ENCODE measurements at regions not wholly inside any gene's neighbourhood (a gene's known extent, or its start where the extent isn't known, plus 50 kb on each side); places are given as distances from the start of the nearest gene placed in this dataset.

GRCh38 chr4:79017481-79017880, 78.2 kb upstream of the PAQR3 start:
- H4K20me1 ChIP-seq (ENCODE audit: insufficient read depth), result no peaks in the 10 kb centered on the region
- H3K4me2 ChIP-seq (ENCODE audit: low read length), result no peak overlapping the region
- H3K4me3 ChIP-seq (ENCODE audit: low read length), result no peak overlapping the region
- H3F3A ChIP-seq (ENCODE audit: insufficient read depth, low read length, poor library complexity, severe bottlenecking), result no peaks in the 10 kb centered on the region
- no peaks in the 10 kb centered on the region for H3K79me2 ChIP-seq (replicated peaks; ENCODE audit: insufficient read depth, low read length)
- no peak overlapping the region for H3K9ac ChIP-seq (ENCODE audit: low read length)
- H3K27ac ChIP-seq (ENCODE audit: low read length), result no peak overlapping the region
- no peak for TF ChIP-seq RAD21 (conservative IDR thresholded peaks at IDR 0.05)
- TF ChIP-seq POLR2AphosphoS5 (IDR thresholded peaks at IDR 0.05), result no peak
- no peak for TF ChIP-seq MXI1 (conservative IDR thresholded peaks at IDR 0.05; ENCODE audit: poor library complexity, severe bottlenecking)
- TF ChIP-seq EZH2 (IDR thresholded peaks at IDR 0.05; ENCODE audit: borderline replicate concordance, insufficient read depth, low read length, poor library complexity, severe bottlenecking), result no peak
- TF ChIP-seq TAF1 (IDR thresholded peaks at IDR 0.05; ENCODE audit: low read depth), result no peak
- no peaks in the 10 kb centered on the region for H3K27me3 ChIP-seq (ENCODE audit: insufficient read depth, low read depth, low read length)
- no peaks in the 10 kb centered on the region for H3K36me3 ChIP-seq (ENCODE audit: insufficient read depth, low read length)
- no peaks in the 10 kb centered on the region for H3K9me2 ChIP-seq (ENCODE audit: insufficient read depth, low read length)
- no peak overlapping the region for H2AFZ ChIP-seq (ENCODE audit: low read depth, low read length)
- H3K9me3 ChIP-seq (ENCODE audit: low read length), result no peaks in the 10 kb centered on the region

- H3K27ac ChIP-seq (ENCODE audit: low read length), result no peak overlapping the region
- no peaks in the 10 kb centered on the region for H3F3A ChIP-seq (ENCODE audit: insufficient read depth, low read length, poor library complexity, severe bottlenecking)
- no peaks in the 10 kb centered on the region for H3K27me3 ChIP-seq (ENCODE audit: insufficient read depth, low read depth, low read length)
- no peak overlapping the region for H3K4me3 ChIP-seq (ENCODE audit: low read length)
- no peak overlapping the region for H2AFZ ChIP-seq (ENCODE audit: low read depth, low read length)
- no peak overlapping the region for H3K9ac ChIP-seq (ENCODE audit: low read length)
- no peak for TF ChIP-seq TAF1 (IDR thresholded peaks at IDR 0.05; ENCODE audit: low read depth)
- TF ChIP-seq EZH2 (IDR thresholded peaks at IDR 0.05; ENCODE audit: borderline replicate concordance, insufficient read depth, low read length, poor library complexity, severe bottlenecking), result no peak
- no peaks in the 10 kb centered on the region for H3K36me3 ChIP-seq (ENCODE audit: insufficient read depth, low read length)
- no peaks in the 10 kb centered on the region for H3K9me3 ChIP-seq (ENCODE audit: low read length)
- no peaks in the 10 kb centered on the region for H4K20me1 ChIP-seq (ENCODE audit: insufficient read depth)
- no peaks in the 10 kb centered on the region for H3K79me2 ChIP-seq (replicated peaks; ENCODE audit: insufficient read depth, low read length)
- no peaks in the 10 kb centered on the region for H3K9me2 ChIP-seq (ENCODE audit: insufficient read depth, low read length)
- no peak overlapping the region for H3K4me2 ChIP-seq (ENCODE audit: low read length)
Observed at GRCh38 chr4:79016878-79017277, 77.6 kb upstream of the PAQR3 start.

GRCh38 chr4:79015411-79015810, 76.2 kb upstream of the PAQR3 start:
- H3K9ac ChIP-seq (ENCODE audit: low read length), result no peak overlapping the region
- H3K4me2 ChIP-seq (ENCODE audit: low read length), result no peak overlapping the region
- H3K27ac ChIP-seq (ENCODE audit: low read length), result no peak overlapping the region
- H3K79me2 ChIP-seq (replicated peaks; ENCODE audit: insufficient read depth, low read length), result no peaks in the 10 kb centered on the region
- no peaks in the 10 kb centered on the region for H3K9me2 ChIP-seq (ENCODE audit: insufficient read depth, low read length)
- H3F3A ChIP-seq (ENCODE audit: insufficient read depth, low read length, poor library complexity, severe bottlenecking), result no peaks in the 10 kb centered on the region
- no peaks in the 10 kb centered on the region for H4K20me1 ChIP-seq (ENCODE audit: insufficient read depth)
- no peaks in the 10 kb centered on the region for H3K27me3 ChIP-seq (ENCODE audit: insufficient read depth, low read depth, low read length)
- no peak overlapping the region for H3K4me3 ChIP-seq (ENCODE audit: low read length)
- no peaks in the 10 kb centered on the region for H3K9me3 ChIP-seq (ENCODE audit: low read length)
- TF ChIP-seq POLR2AphosphoS5 (IDR thresholded peaks at IDR 0.05) (no peak), TAF1 (IDR thresholded peaks at IDR 0.05; ENCODE audit: low read depth) (no peak), EP300 (conservative IDR thresholded peaks at IDR 0.05; ENCODE audit: poor library complexity, severe bottlenecking) (no peak), EZH2 (IDR thresholded peaks at IDR 0.05; ENCODE audit: borderline replicate concordance, insufficient read depth, low read length, poor library complexity, severe bottlenecking) (no peak), SMC3 (conservative IDR thresholded peaks at IDR 0.05; ENCODE audit: poor library complexity) (no peak), RAD21 (conservative IDR thresholded peaks at IDR 0.05) (no peak), CTCF (IDR thresholded peaks at IDR 0.05; ENCODE audit: poor library complexity, severe bottlenecking) (no peak), MXI1 (conservative IDR thresholded peaks at IDR 0.05; ENCODE audit: poor library complexity, severe bottlenecking) (no peak), REST (IDR thresholded peaks at IDR 0.05; ENCODE audit: borderline replicate concordance) (no peak)
- H2AFZ ChIP-seq (ENCODE audit: low read depth, low read length), result no peak overlapping the region
- no peaks in the 10 kb centered on the region for H3K36me3 ChIP-seq (ENCODE audit: insufficient read depth, low read length)
